GM12878 (cell line): ENCODE measurements at regions not wholly inside any gene's neighbourhood (a gene's known extent, or its start where the extent isn't known, plus 50 kb on each side); places are given as distances from the start of the nearest gene placed in this dataset.

Source experiments
- IKZF2 ChIP-seq, 2 experiments: fragments of 450-650 bp; IDR thresholded peaks; 2 replicates each; pipeline ENCODE4 v1.6.1; 2017; ENCODE audit warnings: mild to moderate bottlenecking in 2 of 2, moderate library complexity in 2 of 2
- IRF4 ChIP-seq: IDR thresholded peaks from 2 replicates; pipeline ENCODE4 v1.6.1; 2011; ENCODE audit warnings: low read depth, low read length
- NR2C2 ChIP-seq: IDR thresholded peaks from 2 replicates; pipeline ENCODE4 v1.6.1; 2011; ENCODE audit warnings: borderline replicate concordance, low read depth; ENCODE audit not compliant: control insufficient read depth, insufficient read length
- SREBF1 ChIP-seq: IDR thresholded peaks from 2 replicates; pipeline ENCODE4 v1.6.1; 2012; ENCODE audit warnings: mild to moderate bottlenecking, low read length
- TF ChIP-seq, protein P1 (sequence below), 3 experiments: IDR thresholded peaks in 2 of 3; conservative IDR thresholded peaks in 1 of 3; 2 replicates each; pipeline ENCODE4 v1.5.1; 2011; ENCODE audit warnings: low read depth in 3 of 3, low read length in 3 of 3, mild to moderate bottlenecking in 3 of 3, control low read depth in 2 of 3, moderate library complexity in 2 of 3, inconsistent platforms in 1 of 3, mixed read lengths in 1 of 3; ENCODE audit not compliant: control insufficient read depth in 2 of 3, insufficient read depth in 1 of 3; ENCODE audit errors: extremely low read depth in 1 of 3

- no peak for TF ChIP-seq NR2C2
- no peak for TF ChIP-seq IRF4
- TF ChIP-seq IKZF2 (IDR thresholded peaks at IDR 0.05), result no peak
- TF ChIP-seq, protein P1, sequence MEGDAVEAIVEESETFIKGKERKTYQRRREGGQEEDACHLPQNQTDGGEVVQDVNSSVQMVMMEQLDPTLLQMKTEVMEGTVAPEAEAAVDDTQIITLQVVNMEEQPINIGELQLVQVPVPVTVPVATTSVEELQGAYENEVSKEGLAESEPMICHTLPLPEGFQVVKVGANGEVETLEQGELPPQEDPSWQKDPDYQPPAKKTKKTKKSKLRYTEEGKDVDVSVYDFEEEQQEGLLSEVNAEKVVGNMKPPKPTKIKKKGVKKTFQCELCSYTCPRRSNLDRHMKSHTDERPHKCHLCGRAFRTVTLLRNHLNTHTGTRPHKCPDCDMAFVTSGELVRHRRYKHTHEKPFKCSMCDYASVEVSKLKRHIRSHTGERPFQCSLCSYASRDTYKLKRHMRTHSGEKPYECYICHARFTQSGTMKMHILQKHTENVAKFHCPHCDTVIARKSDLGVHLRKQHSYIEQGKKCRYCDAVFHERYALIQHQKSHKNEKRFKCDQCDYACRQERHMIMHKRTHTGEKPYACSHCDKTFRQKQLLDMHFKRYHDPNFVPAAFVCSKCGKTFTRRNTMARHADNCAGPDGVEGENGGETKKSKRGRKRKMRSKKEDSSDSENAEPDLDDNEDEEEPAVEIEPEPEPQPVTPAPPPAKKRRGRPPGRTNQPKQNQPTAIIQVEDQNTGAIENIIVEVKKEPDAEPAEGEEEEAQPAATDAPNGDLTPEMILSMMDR (IDR thresholded peaks at IDR 0.05 in 2 of 3, conservative IDR thresholded peaks at IDR 0.05 in 1 of 3; ENCODE audit: control insufficient read depth in 2 of 3, extremely low read depth in 1 of 3, insufficient read depth in 1 of 3, low read depth in 3 of 3, low read length in 3 of 3), result no peak
- TF ChIP-seq SREBF1, result no peak
Observed at GRCh38 chr6:73978330-73978729, 282.3 kb downstream of the CD109 start.
